CD4-positive, alpha-beta T cell (primary cell): ENCODE measurements at regions not wholly inside any gene's neighbourhood (a gene's known extent, or its start where the extent isn't known, plus 50 kb on each side); places are given as distances from the start of the nearest gene placed in this dataset.

Source experiments
- ATAC-seq: fragments of 200-7000 bp; cut with Tn5 transposase; one replicate; pipeline ENCODE4 v1.10.0; 2022; ENCODE audit warnings: mild to moderate bottlenecking; ENCODE audit not compliant: poor library complexity
- CTCF ChIA-PET: fragments of 350-600 bp; sonication (Branson Sonifier 250); formaldehyde crosslinking; loops from one replicate; lab custom pipeline; 2021; ENCODE audit warnings: antibody characterized with exemption, inconsistent platforms; lab: Charles Lee
- POLR2A ChIA-PET: fragments of 350-600 bp; sonication (Branson Sonifier 250); formaldehyde crosslinking; loops from one replicate; lab custom pipeline; 2021; ENCODE audit warnings: antibody characterized with exemption, inconsistent platforms; lab: Charles Lee
- DNase-seq, 14 experiments: peaks; one replicate each; pipeline ENCODE4 v3.0.0-alpha.2; 2013 to 2020; ENCODE audit warnings: mixed read lengths in 2 of 14
- H3K27ac ChIP-seq, 2 donors: one replicate each; pipeline versions ENCODE4 v1.5.1 to v1.7.0; 2013; ENCODE audit warnings: low read length in 2 of 2, low read depth in 1 of 2, mild to moderate bottlenecking in 1 of 2
- H3K27me3 ChIP-seq, 2 experiments: 1 replicate in 1 of 2; 2 replicates in 1 of 2; pipeline versions ENCODE4 v1.6.1 to v1.7.0; 2013; ENCODE audit warnings: low read length in 2 of 2, control low read depth in 1 of 2, mild to moderate bottlenecking in 1 of 2, moderate library complexity in 1 of 2; ENCODE audit not compliant: insufficient read depth in 2 of 2, control insufficient read depth in 1 of 2
- H3K36me3 ChIP-seq: one replicate; pipeline ENCODE4 v1.6.1; 2013; ENCODE audit warnings: low read length, control low read depth; ENCODE audit not compliant: insufficient read depth
- H3K4me1 ChIP-seq: one replicate; pipeline ENCODE4 v1.6.1; 2013; ENCODE audit warnings: low read length, control low read depth; ENCODE audit not compliant: insufficient read depth
- H3K4me3 ChIP-seq: one replicate; pipeline ENCODE4 v1.5.1; 2013; ENCODE audit warnings: mild to moderate bottlenecking, low read length, moderate library complexity
- H3K9me3 ChIP-seq, 2 experiments: 1 replicate in 1 of 2; 2 replicates in 1 of 2; pipeline versions ENCODE4 v1.6.1 to v1.7.0; 2013; ENCODE audit warnings: low read length in 2 of 2, mild to moderate bottlenecking in 2 of 2, control low read depth in 1 of 2, moderate library complexity in 1 of 2; ENCODE audit not compliant: control insufficient read depth in 1 of 2, insufficient read depth in 1 of 2
- H3K27ac Mint-ChIP-seq: one replicate; pipeline ENCODE4 v1.8.0; 2020; ENCODE audit warnings: mixed read lengths
- H3K27me3 Mint-ChIP-seq: one replicate; pipeline ENCODE4 v1.8.0; 2021; ENCODE audit warnings: mixed read lengths
- H3K36me3 Mint-ChIP-seq: one replicate; pipeline ENCODE4 v1.8.0; 2021; ENCODE audit warnings: low read depth, mixed read lengths
- H3K4me1 Mint-ChIP-seq: one replicate; pipeline ENCODE4 v1.8.0; 2021; ENCODE audit warnings: low read depth, mixed read lengths
- H3K4me3 Mint-ChIP-seq: one replicate; pipeline ENCODE4 v1.8.0; 2020; ENCODE audit warnings: mild to moderate bottlenecking, mixed read lengths
- H3K9me3 Mint-ChIP-seq: one replicate; pipeline ENCODE4 v1.8.0; 2020; ENCODE audit warnings: mixed read lengths
- CTCF ChIP-seq: fragments of 200-600 bp; IDR thresholded peaks from one replicate; pipeline ENCODE4 v1.8.0; 2022; ENCODE audit warnings: antibody characterized with exemption, mild to moderate bottlenecking
- intact Hi-C, 2 experiments: fragments of 100-400 bp; cut with DNase I in 1 of 2; cut with micrococcal nuclease in 1 of 2; formaldehyde crosslinking; loops; one replicate each; pipeline versions ENCODE4 v1.15.1 to v1.9.0; 2023 to 2025; cut with DNase I, micrococcal nuclease

DNA sequence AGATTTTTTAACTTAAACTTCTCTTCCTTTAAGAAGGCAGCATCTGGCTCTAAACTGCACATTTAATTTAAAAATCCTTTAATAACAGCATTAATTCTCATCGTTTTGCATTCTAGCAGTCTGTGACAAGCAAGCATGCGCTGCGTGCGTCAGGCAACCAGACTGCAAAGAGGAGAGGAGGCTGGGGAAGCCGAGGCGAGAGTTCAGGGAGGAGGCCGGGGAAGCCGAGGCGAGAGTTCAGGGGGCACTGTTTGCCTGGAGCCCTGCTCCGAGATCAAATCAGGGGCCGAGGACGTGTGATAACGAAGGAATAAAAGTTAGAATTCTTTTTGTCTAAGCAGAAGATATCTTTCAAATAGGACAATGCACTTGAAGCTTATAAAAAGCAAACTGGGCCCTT, 435.7 kb downstream of the EFNB2 start:
- Histone ChIP-seq H3K36me3 (no peaks in the 10 kb centered on the region), H3K9me3 (peaks cover 0 to 3% of the 10 kb centered on the region in 2 experiments), H3K27me3 (no peaks in the 10 kb centered on the region), H3K27ac (no peak overlapping the region), H3K4me1 (no peaks in the 10 kb centered on the region), H3K4me3 (no peak overlapping the region)
- no peak for DNase-seq
- Mint-ChIP-seq H3K4me3 (no peak overlapping the region), H3K27me3 (no peaks in the 10 kb centered on the region), H3K27ac (no peak overlapping the region), H3K36me3 (no peaks in the 10 kb centered on the region), H3K9me3 (no peaks in the 10 kb centered on the region), H3K4me1 (no peaks in the 10 kb centered on the region)
- no peak for TF ChIP-seq CTCF
- ChIA-PET CTCF (no interaction called here), POLR2A (no interaction called here)
- ATAC-seq = no peak
- intact Hi-C loops = no loop called here

DNA sequence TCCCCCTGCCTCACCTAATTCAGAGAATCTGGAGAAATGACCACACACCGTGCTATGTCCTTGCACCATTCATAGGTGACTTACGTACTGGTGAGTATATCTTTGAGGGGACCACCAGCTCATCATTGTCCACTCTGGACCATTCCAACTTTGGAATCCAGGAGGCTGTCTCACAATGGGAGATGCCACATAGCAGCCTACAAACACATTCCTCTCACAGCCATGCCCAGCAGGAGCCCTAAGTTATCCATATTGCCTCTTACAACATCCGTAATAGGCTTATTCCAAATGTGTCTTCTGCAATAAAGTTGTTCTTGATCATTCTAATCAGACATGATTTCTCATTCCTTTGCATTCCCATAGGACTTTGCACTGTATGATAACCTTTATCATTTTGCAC, 436.7 kb downstream of the EFNB2 start:
- no peak for DNase-seq
- ATAC-seq = no peak
- H3K27me3 ChIP-seq = no peaks in the 10 kb centered on the region
- H3K4me3 ChIP-seq = no peak overlapping the region
- Mint-ChIP-seq H3K4me3 (no peak overlapping the region), H3K9me3 (no peaks in the 10 kb centered on the region), H3K36me3 (no peaks in the 10 kb centered on the region), H3K27ac (no peak overlapping the region), H3K4me1 (no peaks in the 10 kb centered on the region), H3K27me3 (no peaks in the 10 kb centered on the region)
- intact Hi-C loops = no loop called here
- no peaks in the 10 kb centered on the region for H3K4me1 ChIP-seq
- ChIA-PET CTCF (no interaction called here), POLR2A (no interaction called here)
- TF ChIP-seq CTCF = no peak
- H3K36me3 ChIP-seq = no peaks in the 10 kb centered on the region
- H3K9me3 ChIP-seq = peaks cover 0 to 3% of the 10 kb centered on the region in 2 experiments
- H3K27ac ChIP-seq = no peak overlapping the region

- H3K27me3 Mint-ChIP-seq = no peaks in the 10 kb centered on the region
- no peak overlapping the region for H3K4me3 Mint-ChIP-seq
- no peak overlapping the region for H3K4me3 ChIP-seq
- no peak for DNase-seq
- H3K9me3 Mint-ChIP-seq = no peaks in the 10 kb centered on the region
- H3K27me3 ChIP-seq = no peaks in the 10 kb centered on the region
- no peak for TF ChIP-seq CTCF
- H3K4me1 Mint-ChIP-seq = no peaks in the 10 kb centered on the region
- H3K27ac Mint-ChIP-seq = no peak overlapping the region
- H3K9me3 ChIP-seq = peaks cover 0 to 3% of the 10 kb centered on the region in 2 experiments
- no peaks in the 10 kb centered on the region for H3K36me3 ChIP-seq
- intact Hi-C loops = no loop called here
- no peak overlapping the region for H3K27ac ChIP-seq
- ChIA-PET POLR2A (no interaction called here), CTCF (no interaction called here)
- H3K36me3 Mint-ChIP-seq = no peaks in the 10 kb centered on the region
- no peak for ATAC-seq
- no peaks in the 10 kb centered on the region for H3K4me1 ChIP-seq
Observed at GRCh38 chr13:106096661-106097092, 438.8 kb downstream of the EFNB2 start.
